Medulla oblongata (tissue), 1 donor: ENCODE measurements at regions not wholly inside any gene's neighbourhood (a gene's known extent, or its start where the extent isn't known, plus 50 kb on each side); places are given as distances from the start of the nearest gene placed in this dataset.
A peak's percentile ranks its signal among the peaks of the same experiment; 100 is the strongest.

ENCODE experiments used
- DNase-seq: peaks from one replicate; pipeline ENCODE4 v3.0.0-alpha.2; 2015; ENCODE audit errors: extremely low spot score

- no peak for DNase-seq
These were observed 1363.9 kb upstream of the ADGRL2 start for GRCh38 chr1:80436851-80437250.

- no peak for DNase-seq
These were observed 1372.9 kb upstream of the ADGRL2 start for GRCh38 chr1:80427881-80428280.

- no peak for DNase-seq
These were observed 1376.5 kb upstream of the ADGRL2 start for GRCh38 chr1:80424249-80424648.

GRCh38 chr1:80418134-80418533, 1382.6 kb upstream of the ADGRL2 start:
- DNase-seq = no peak

- DNase-seq = no peak
These were observed 1383.1 kb upstream of the ADGRL2 start for GRCh38 chr1:80417671-80418070.

GRCh38 chr1:80413969-80414368, 1386.8 kb upstream of the ADGRL2 start:
- DNase-seq = no peak

- no peak for DNase-seq
These were observed 1390.5 kb upstream of the ADGRL2 start for GRCh38 chr1:80410233-80410632.

GRCh38 chr1:80403471-80403893, 1397.0 kb upstream of the ADGRL4 start:
- no peak for DNase-seq

GRCh38 chr1:80402625-80403024, 1396.1 kb upstream of the ADGRL4 start:
- no peak for DNase-seq

GRCh38 chr1:80401757-80402156, 1395.2 kb upstream of the ADGRL4 start:
- no peak for DNase-seq

- no peak for DNase-seq
These were observed 1386.0 kb upstream of the ADGRL4 start for GRCh38 chr1:80392529-80392928.

- no peak for DNase-seq
These were observed 1379.1 kb upstream of the ADGRL4 start for GRCh38 chr1:80385650-80386049.

- DNase-seq = no peak
These were observed 1378.4 kb upstream of the ADGRL4 start for GRCh38 chr1:80384959-80385358.

- no peak for DNase-seq
These were observed 1377.7 kb upstream of the ADGRL4 start for GRCh38 chr1:80384083-80384830.

- DNase-seq = no peak
These were observed 1369.1 kb upstream of the ADGRL4 start for GRCh38 chr1:80375662-80376061.

- DNase-seq = no peak
These were observed 1368.6 kb upstream of the ADGRL4 start for GRCh38 chr1:80375109-80375508.

- no peak for DNase-seq
These were observed 1363.2 kb upstream of the ADGRL4 start for GRCh38 chr1:80369780-80370179.

GRCh38 chr1:80367058-80367457, 1360.5 kb upstream of the ADGRL4 start:
- no peak for DNase-seq

GRCh38 chr1:80365359-80366021, 1359.0 kb upstream of the ADGRL4 start:
- no peak for DNase-seq

GRCh38 chr1:80363689-80364475, 1357.4 kb upstream of the ADGRL4 start:
- no peak for DNase-seq

- DNase-seq = peak; percentile 10
These were observed 1353.1 kb upstream of the ADGRL4 start for GRCh38 chr1:80359666-80360065.

- DNase-seq = no peak
These were observed 1342.7 kb upstream of the ADGRL4 start for GRCh38 chr1:80349218-80349617.

- no peak for DNase-seq
These were observed 1334.5 kb upstream of the ADGRL4 start for GRCh38 chr1:80341021-80341420.
